ENCODE measurements at regions not wholly inside any gene's neighbourhood (a gene's known extent, or its start where the extent isn't known, plus 50 kb on each side); places are given as distances from the start of the nearest gene placed in this dataset.

DNA sequence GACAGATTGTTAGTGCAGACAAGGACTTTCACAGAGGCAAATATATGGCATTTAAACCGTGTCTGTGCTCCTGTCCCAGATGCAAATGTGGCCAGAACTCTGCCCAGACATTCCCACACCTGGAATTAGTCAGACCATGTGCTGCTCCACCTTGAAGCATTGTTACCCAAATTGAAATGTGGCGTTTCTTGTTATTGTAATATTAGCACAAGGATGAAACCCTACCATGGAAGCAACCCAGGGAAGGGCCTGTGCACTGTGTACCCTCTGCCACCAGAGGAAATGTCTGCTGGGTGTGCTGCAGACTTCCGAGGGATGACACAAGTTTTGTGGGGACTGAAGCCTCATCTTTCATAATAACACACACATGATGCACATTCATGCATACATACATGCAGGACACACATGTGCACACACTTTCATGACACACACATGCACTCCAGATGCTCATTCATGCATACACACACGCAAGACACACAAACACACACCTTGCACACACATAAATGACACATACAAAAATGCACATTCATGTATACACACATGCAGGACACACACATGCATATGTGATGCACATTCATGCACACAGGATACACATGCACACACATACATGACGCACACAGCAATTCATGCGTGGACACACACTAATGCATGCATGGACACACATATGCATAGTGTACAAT lies 133.2 kb upstream of the SNTG2 start:
- no peak for TF ChIP-seq EZH2phosphoT487 (IDR thresholded peaks at IDR 0.05; ENCODE audit: low read length)
- TF ChIP-seq, protein P1, sequence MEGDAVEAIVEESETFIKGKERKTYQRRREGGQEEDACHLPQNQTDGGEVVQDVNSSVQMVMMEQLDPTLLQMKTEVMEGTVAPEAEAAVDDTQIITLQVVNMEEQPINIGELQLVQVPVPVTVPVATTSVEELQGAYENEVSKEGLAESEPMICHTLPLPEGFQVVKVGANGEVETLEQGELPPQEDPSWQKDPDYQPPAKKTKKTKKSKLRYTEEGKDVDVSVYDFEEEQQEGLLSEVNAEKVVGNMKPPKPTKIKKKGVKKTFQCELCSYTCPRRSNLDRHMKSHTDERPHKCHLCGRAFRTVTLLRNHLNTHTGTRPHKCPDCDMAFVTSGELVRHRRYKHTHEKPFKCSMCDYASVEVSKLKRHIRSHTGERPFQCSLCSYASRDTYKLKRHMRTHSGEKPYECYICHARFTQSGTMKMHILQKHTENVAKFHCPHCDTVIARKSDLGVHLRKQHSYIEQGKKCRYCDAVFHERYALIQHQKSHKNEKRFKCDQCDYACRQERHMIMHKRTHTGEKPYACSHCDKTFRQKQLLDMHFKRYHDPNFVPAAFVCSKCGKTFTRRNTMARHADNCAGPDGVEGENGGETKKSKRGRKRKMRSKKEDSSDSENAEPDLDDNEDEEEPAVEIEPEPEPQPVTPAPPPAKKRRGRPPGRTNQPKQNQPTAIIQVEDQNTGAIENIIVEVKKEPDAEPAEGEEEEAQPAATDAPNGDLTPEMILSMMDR (IDR thresholded peaks at IDR 0.05; ENCODE audit: low read length), result no peak
- no peak for TF ChIP-seq EZH2 (optimal IDR thresholded peaks at IDR 0.05; ENCODE audit: low read depth, low read length)
- no peak overlapping the region for H3K9ac ChIP-seq (ENCODE audit: low read length)
- no peaks in the 10 kb centered on the region for H3F3A ChIP-seq (ENCODE audit: insufficient read depth, low read length)
- H4K20me1 ChIP-seq (ENCODE audit: insufficient read depth, low read length), result no peaks in the 10 kb centered on the region
- no peaks in the 10 kb centered on the region for H3K36me3 ChIP-seq (replicated peaks; ENCODE audit: insufficient read depth, low read length)
- DNase-seq, result no peak
- H3K9me2 ChIP-seq (replicated peaks; ENCODE audit: insufficient read depth, low read length), result no peaks in the 10 kb centered on the region
- H3K27me3 ChIP-seq (replicated peaks; ENCODE audit: insufficient read depth, low read length), result no peaks in the 10 kb centered on the region
- H2AFZ ChIP-seq (ENCODE audit: low read length), result no peak overlapping the region
- no peaks in the 10 kb centered on the region for H3K79me2 ChIP-seq (ENCODE audit: low read length)
- no peaks in the 10 kb centered on the region for H3K4me1 ChIP-seq (ENCODE audit: low read length)
- H3K4me3 ChIP-seq (ENCODE audit: low read length), result no peak overlapping the region
- no peak overlapping the region for H3K27ac ChIP-seq (ENCODE audit: low read length)
- H3K4me2 ChIP-seq (ENCODE audit: low read depth, low read length), result no peak overlapping the region
- H3K9me3 ChIP-seq (replicated peaks; ENCODE audit: insufficient read depth, low read length), result no peaks in the 10 kb centered on the region

DNA sequence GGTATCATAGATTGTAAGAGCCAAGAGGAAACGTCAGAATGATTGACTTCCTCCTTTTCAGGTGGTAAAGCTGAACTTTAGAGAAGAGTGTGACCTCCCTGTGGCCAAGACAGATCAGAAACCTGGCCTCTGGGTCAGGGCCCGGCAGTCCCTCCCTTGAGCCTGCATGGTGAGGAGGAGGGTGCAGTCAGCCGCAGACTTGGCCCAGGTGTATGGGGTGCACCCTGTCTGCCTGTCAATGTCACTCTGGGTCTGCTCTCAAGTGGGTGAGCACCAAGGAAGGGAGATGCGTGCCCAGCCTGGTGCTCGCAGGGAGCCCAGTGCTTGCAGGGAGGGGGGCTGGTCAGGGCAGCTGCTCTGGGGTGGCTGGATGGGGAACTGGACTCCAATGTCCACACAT lies 134.4 kb upstream of the SNTG2 start:
- DNase-seq, result no peak
- Histone ChIP-seq H3K4me2 (ENCODE audit: low read depth, low read length) (no peak overlapping the region), H3K27me3 (replicated peaks; ENCODE audit: insufficient read depth, low read length) (no peaks in the 10 kb centered on the region), H3K4me1 (ENCODE audit: low read length) (no peaks in the 10 kb centered on the region), H3K9me3 (replicated peaks; ENCODE audit: insufficient read depth, low read length) (no peaks in the 10 kb centered on the region), H4K20me1 (ENCODE audit: insufficient read depth, low read length) (no peaks in the 10 kb centered on the region), H3K4me3 (ENCODE audit: low read length) (no peak overlapping the region), H3K36me3 (replicated peaks; ENCODE audit: insufficient read depth, low read length) (no peaks in the 10 kb centered on the region), H3K79me2 (ENCODE audit: low read length) (no peaks in the 10 kb centered on the region), H3K9ac (ENCODE audit: low read length) (no peak overlapping the region), H3K27ac (ENCODE audit: low read length) (no peak overlapping the region), H2AFZ (ENCODE audit: low read length) (no peak overlapping the region), H3K9me2 (replicated peaks; ENCODE audit: insufficient read depth, low read length) (no peaks in the 10 kb centered on the region), H3F3A (ENCODE audit: insufficient read depth, low read length) (no peaks in the 10 kb centered on the region)
- TF ChIP-seq, protein P1 (IDR thresholded peaks at IDR 0.05; ENCODE audit: low read length), result no peak

GRCh38 chr2:810397-810796 lies 133.2 kb upstream of the TMEM18 start:
- Histone ChIP-seq H3K27ac (ENCODE audit: low read length) (no peak overlapping the region), H3K4me1 (ENCODE audit: low read length) (no peaks in the 10 kb centered on the region), H3K36me3 (replicated peaks; ENCODE audit: insufficient read depth, low read length) (no peaks in the 10 kb centered on the region), H3K9me3 (replicated peaks; ENCODE audit: insufficient read depth, low read length) (no peaks in the 10 kb centered on the region), H3K9ac (ENCODE audit: low read length) (no peak overlapping the region), H4K20me1 (ENCODE audit: insufficient read depth, low read length) (no peaks in the 10 kb centered on the region), H3K27me3 (replicated peaks; ENCODE audit: insufficient read depth, low read length) (no peaks in the 10 kb centered on the region), H3K4me2 (ENCODE audit: low read depth, low read length) (no peak overlapping the region), H3F3A (ENCODE audit: insufficient read depth, low read length) (no peaks in the 10 kb centered on the region), H3K4me3 (ENCODE audit: low read length) (no peak overlapping the region), H3K79me2 (ENCODE audit: low read length) (no peaks in the 10 kb centered on the region), H3K9me2 (replicated peaks; ENCODE audit: insufficient read depth, low read length) (no peaks in the 10 kb centered on the region), H2AFZ (ENCODE audit: low read length) (no peak overlapping the region)
- DNase-seq, result no peak
- TF ChIP-seq EZH2 (optimal IDR thresholded peaks at IDR 0.05; ENCODE audit: low read depth, low read length) (no peak), EZH2phosphoT487 (IDR thresholded peaks at IDR 0.05; ENCODE audit: low read length) (no peak)
- TF ChIP-seq, protein P1 (IDR thresholded peaks at IDR 0.05; ENCODE audit: low read length), result no peak

Data from MM.1S (cell line).